H9 (cell line): ENCODE measurements at regions not wholly inside any gene's neighbourhood (a gene's known extent, or its start where the extent isn't known, plus 50 kb on each side); places are given as distances from the start of the nearest gene placed in this dataset.

Experiments
- DNase-seq: peaks from one replicate; pipeline ENCODE4 v3.0.0-alpha.2; 2017
- H2AFZ ChIP-seq: one replicate; pipeline ENCODE4 v1.6.1; 2013; ENCODE audit warnings: mild to moderate bottlenecking, low read length, control low read depth, moderate library complexity
- H2AK5ac ChIP-seq: 2 replicates; pipeline ENCODE4 v1.6.1; 2013; ENCODE audit warnings: low read length, control low read depth, mixed read lengths; ENCODE audit not compliant: insufficient read length
- H2BK120ac ChIP-seq: one replicate; pipeline ENCODE4 v1.6.1; 2013; ENCODE audit warnings: low read depth, mild to moderate bottlenecking, low read length, control low read depth, inconsistent platforms; ENCODE audit not compliant: poor library complexity, severe bottlenecking
- H2BK12ac ChIP-seq: 2 replicates; pipeline ENCODE4 v1.6.1; 2013; ENCODE audit warnings: low read length, control low read depth, mixed read lengths, low read depth; ENCODE audit not compliant: insufficient read length
- H2BK15ac ChIP-seq: 2 replicates; pipeline ENCODE4 v1.6.1; 2013; ENCODE audit warnings: low read depth, low read length, control low read depth
- H2BK20ac ChIP-seq: one replicate; pipeline ENCODE4 v1.6.1; 2013; ENCODE audit warnings: low read depth, mild to moderate bottlenecking, low read length, control low read depth, inconsistent platforms; ENCODE audit not compliant: poor library complexity, severe bottlenecking
- H2BK5ac ChIP-seq: 2 replicates; pipeline ENCODE4 v1.6.1; 2013; ENCODE audit warnings: low read length, control low read depth, mixed read lengths; ENCODE audit not compliant: insufficient read length
- H3K14ac ChIP-seq: 2 replicates; pipeline ENCODE4 v1.6.1; 2013; ENCODE audit warnings: low read length, control low read depth; ENCODE audit not compliant: insufficient read depth
- H3K18ac ChIP-seq: 2 replicates; pipeline ENCODE4 v1.6.1; 2013; ENCODE audit warnings: low read depth, mild to moderate bottlenecking, mixed read lengths, low read length, control low read depth; ENCODE audit not compliant: insufficient read length
- H3K23ac ChIP-seq: 2 replicates; pipeline ENCODE4 v1.6.1; 2013; ENCODE audit warnings: low read length, control low read depth, mixed read lengths, low read depth; ENCODE audit not compliant: insufficient read length
- H3K23me2 ChIP-seq: 2 replicates; pipeline ENCODE4 v1.6.1; 2013; ENCODE audit warnings: low read depth, mild to moderate bottlenecking, mixed read lengths, low read length, control low read depth; ENCODE audit not compliant: insufficient read length, poor library complexity, severe bottlenecking
- H3K27ac ChIP-seq: 2 replicates; pipeline ENCODE4 v1.5.1; 2013; ENCODE audit warnings: low read length, control low read depth, mixed read lengths, low read depth; ENCODE audit not compliant: insufficient read length
- H3K27me3 ChIP-seq: 2 replicates; pipeline ENCODE4 v1.6.1; 2013; ENCODE audit warnings: low read length, control low read depth, inconsistent platforms; ENCODE audit not compliant: insufficient read depth
- H3K4ac ChIP-seq: 2 replicates; pipeline ENCODE4 v1.6.1; 2013; ENCODE audit warnings: low read depth, mild to moderate bottlenecking, control low read depth, inconsistent platforms, low read length, moderate library complexity
- H3K4me1 ChIP-seq: 2 replicates; pipeline ENCODE4 v1.6.1; 2013; ENCODE audit warnings: low read length, control low read depth, inconsistent platforms; ENCODE audit not compliant: insufficient read depth
- H3K4me2 ChIP-seq: 2 replicates; pipeline ENCODE4 v1.6.1; 2013; ENCODE audit warnings: low read length, control low read depth, mixed read lengths; ENCODE audit not compliant: insufficient read length, insufficient read depth
- H3K56ac ChIP-seq: 2 replicates; pipeline ENCODE4 v1.6.1; 2013; ENCODE audit warnings: low read depth, mild to moderate bottlenecking, mixed read lengths, low read length, control low read depth; ENCODE audit not compliant: insufficient read length
- H3K79me1 ChIP-seq: 2 replicates; pipeline ENCODE4 v1.6.1; 2013; ENCODE audit warnings: low read depth, mild to moderate bottlenecking, moderate library complexity, low read length, control low read depth, inconsistent platforms; ENCODE audit not compliant: insufficient read depth, poor library complexity, severe bottlenecking
- H3K79me2 ChIP-seq: 2 replicates; pipeline ENCODE4 v1.6.1; 2013; ENCODE audit warnings: low read length, control low read depth, inconsistent platforms; ENCODE audit not compliant: insufficient read depth
- H3K9ac ChIP-seq: 2 replicates; pipeline ENCODE4 v1.6.1; 2013; ENCODE audit warnings: low read length, control low read depth, mixed read lengths; ENCODE audit not compliant: insufficient read length; ENCODE audit errors: extremely low read depth
- H3K9me3 ChIP-seq: one replicate; pipeline ENCODE4 v1.6.1; 2013; ENCODE audit warnings: low read depth, low read length, inconsistent platforms; ENCODE audit not compliant: control insufficient read depth
- H3T11ph ChIP-seq: one replicate; pipeline ENCODE4 v1.6.1; 2013; ENCODE audit warnings: mild to moderate bottlenecking, low read length, control low read depth, inconsistent platforms
- H4K20me1 ChIP-seq: one replicate; pipeline ENCODE4 v1.6.1; 2013; ENCODE audit not compliant: control insufficient read depth, insufficient read length, insufficient read depth
- H4K5ac ChIP-seq: 2 replicates; pipeline ENCODE4 v1.6.1; 2013; ENCODE audit warnings: low read depth, mild to moderate bottlenecking, mixed read lengths, low read length, control low read depth; ENCODE audit not compliant: insufficient read length
- H4K8ac ChIP-seq: replicated peaks from 2 replicates; pipeline ENCODE4 v1.6.1; 2013; ENCODE audit warnings: low read length, control low read depth, mixed read lengths, low read depth; ENCODE audit not compliant: insufficient read length
- H4K91ac ChIP-seq: 2 replicates; pipeline ENCODE4 v1.6.1; 2013; ENCODE audit warnings: low read depth, mild to moderate bottlenecking, moderate library complexity, mixed read lengths, low read length, control low read depth; ENCODE audit not compliant: insufficient read length
- H3K27ac Mint-ChIP-seq, 3 experiments: 2 replicates in 2 of 3; 3 replicates in 1 of 3; pipeline ENCODE4 v1.8.0; 2020 to 2021; ENCODE audit warnings: mixed read lengths in 3 of 3, mild to moderate bottlenecking in 1 of 3, moderate library complexity in 1 of 3
- H3K27me3 Mint-ChIP-seq: 2 replicates; pipeline ENCODE4 v1.8.0; 2021; ENCODE audit warnings: low read depth, mild to moderate bottlenecking, moderate library complexity, mixed read lengths
- H3K36me3 Mint-ChIP-seq, 3 experiments: 2 replicates in 2 of 3; 3 replicates in 1 of 3; pipeline ENCODE4 v1.8.0; 2020 to 2021; ENCODE audit warnings: low read depth in 3 of 3, mixed read lengths in 3 of 3; ENCODE audit not compliant: insufficient read depth in 1 of 3
- H3K4me1 Mint-ChIP-seq, 2 experiments: 2 replicates each; pipeline ENCODE4 v1.8.0; 2020; ENCODE audit warnings: mixed read lengths in 2 of 2
- H3K4me3 Mint-ChIP-seq, 2 experiments: 2 replicates in 1 of 2; 3 replicates in 1 of 2; pipeline ENCODE4 v1.8.0; 2020 to 2021; ENCODE audit warnings: mild to moderate bottlenecking in 2 of 2, mixed read lengths in 2 of 2, moderate library complexity in 1 of 2
- H3K9me3 Mint-ChIP-seq, 2 experiments: 2 replicates in 1 of 2; 3 replicates in 1 of 2; pipeline ENCODE4 v1.8.0; 2020; ENCODE audit warnings: mild to moderate bottlenecking in 2 of 2, mixed read lengths in 2 of 2, moderate library complexity in 1 of 2
- TF ChIP-seq, protein P1 (sequence below): fragments of 200-600 bp; sonication (generic); conservative IDR thresholded peaks from 3 replicates; pipeline ENCODE4 v1.8.0; 2021; ENCODE audit warnings: antibody characterized with exemption, mild to moderate bottlenecking

DNA sequence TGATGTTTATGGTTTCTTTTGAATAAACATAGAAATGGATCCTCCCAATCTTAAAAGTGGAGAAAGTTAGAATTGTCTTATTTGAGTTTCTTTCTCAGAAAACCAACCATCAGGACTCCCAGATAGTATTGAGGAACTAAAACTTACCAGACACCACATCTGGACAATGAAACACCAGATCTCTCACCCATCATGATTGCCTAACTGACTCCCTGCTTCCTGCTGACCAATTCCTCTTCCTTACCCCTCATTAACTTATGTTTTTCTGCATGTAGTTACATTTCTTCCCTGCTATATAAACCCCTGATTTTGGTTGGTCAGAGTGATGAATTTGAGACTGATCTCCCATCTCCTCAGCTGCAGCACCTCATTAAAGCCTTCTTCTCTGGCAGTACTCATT is 242.0 kb upstream of the SETMAR start:
- H2BK20ac ChIP-seq = no peak overlapping the region
- no peak overlapping the region for H3K4me2 ChIP-seq
- no peak overlapping the region for H3K14ac ChIP-seq
- no peaks in the 10 kb centered on the region for H3K27me3 ChIP-seq
- H3K4ac ChIP-seq = no peak overlapping the region
- DNase-seq = no peak
- H3K9me3 ChIP-seq = no peaks in the 10 kb centered on the region
- TF ChIP-seq, protein P1, sequence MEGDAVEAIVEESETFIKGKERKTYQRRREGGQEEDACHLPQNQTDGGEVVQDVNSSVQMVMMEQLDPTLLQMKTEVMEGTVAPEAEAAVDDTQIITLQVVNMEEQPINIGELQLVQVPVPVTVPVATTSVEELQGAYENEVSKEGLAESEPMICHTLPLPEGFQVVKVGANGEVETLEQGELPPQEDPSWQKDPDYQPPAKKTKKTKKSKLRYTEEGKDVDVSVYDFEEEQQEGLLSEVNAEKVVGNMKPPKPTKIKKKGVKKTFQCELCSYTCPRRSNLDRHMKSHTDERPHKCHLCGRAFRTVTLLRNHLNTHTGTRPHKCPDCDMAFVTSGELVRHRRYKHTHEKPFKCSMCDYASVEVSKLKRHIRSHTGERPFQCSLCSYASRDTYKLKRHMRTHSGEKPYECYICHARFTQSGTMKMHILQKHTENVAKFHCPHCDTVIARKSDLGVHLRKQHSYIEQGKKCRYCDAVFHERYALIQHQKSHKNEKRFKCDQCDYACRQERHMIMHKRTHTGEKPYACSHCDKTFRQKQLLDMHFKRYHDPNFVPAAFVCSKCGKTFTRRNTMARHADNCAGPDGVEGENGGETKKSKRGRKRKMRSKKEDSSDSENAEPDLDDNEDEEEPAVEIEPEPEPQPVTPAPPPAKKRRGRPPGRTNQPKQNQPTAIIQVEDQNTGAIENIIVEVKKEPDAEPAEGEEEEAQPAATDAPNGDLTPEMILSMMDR = no peak
- H3K4me3 Mint-ChIP-seq = no peak overlapping the region
- H4K20me1 ChIP-seq = no peaks in the 10 kb centered on the region
- H3K4me1 ChIP-seq = no peaks in the 10 kb centered on the region; the same call in 1 of the 2 replicates
- H4K91ac ChIP-seq = no peak overlapping the region
- H3K18ac ChIP-seq = no peak overlapping the region
- no peak overlapping the region for H2BK5ac ChIP-seq
- no peak overlapping the region for H3K56ac ChIP-seq
- H3K23ac ChIP-seq = no peak overlapping the region
- no peaks in the 10 kb centered on the region for H3K27me3 Mint-ChIP-seq
- no peak overlapping the region for H3K27ac Mint-ChIP-seq
- no peak overlapping the region for H2AK5ac ChIP-seq
- peaks cover 15 to 26% of the 10 kb centered on the region in 2 experiments for H3K4me1 Mint-ChIP-seq
- no peak overlapping the region for H2BK12ac ChIP-seq
- no peak overlapping the region for H3K27ac ChIP-seq
- H3K36me3 Mint-ChIP-seq = peaks cover 0 to 2% (median 0%) of the 10 kb centered on the region in 3 experiments; a peak in 2 of 7 replicates
- peaks cover 0 to 2% of the 10 kb centered on the region in 2 experiments; a peak in 2 of 5 replicates for H3K9me3 Mint-ChIP-seq
- H2BK120ac ChIP-seq = no peak overlapping the region
- H3K9ac ChIP-seq = no peak overlapping the region
- H2AFZ ChIP-seq = no peak overlapping the region
- no peak overlapping the region for H4K8ac ChIP-seq
- no peak overlapping the region for H4K5ac ChIP-seq
- no peaks in the 10 kb centered on the region for H3K79me1 ChIP-seq
- H3K23me2 ChIP-seq = no peaks in the 10 kb centered on the region
- H2BK15ac ChIP-seq = no peak overlapping the region
- no peaks in the 10 kb centered on the region for H3K79me2 ChIP-seq
- no peak overlapping the region for H3T11ph ChIP-seq
